ENCODE measurements at regions not wholly inside any gene's neighbourhood (a gene's known extent, or its start where the extent isn't known, plus 50 kb on each side); places are given as distances from the start of the nearest gene placed in this dataset.
A peak's percentile ranks its signal among the peaks of the same experiment; 100 is the strongest.

GRCh38 chr14:65961004-65961403 lies 525.2 kb upstream of the CCDC196 start:
- H3K27me3 ChIP-seq (ENCODE audit: low read depth, low read length): peaks cover 51% of the 10 kb centered on the region
- no peak overlapping the region for H3K4me3 ChIP-seq (ENCODE audit: low read length)
- H3K79me2 ChIP-seq (ENCODE audit: low read length): no peaks in the 10 kb centered on the region
- H3K4me1 ChIP-seq (ENCODE audit: low read length): peaks cover 15% of the 10 kb centered on the region; the same call in 1 of the 2 replicates
- TF ChIP-seq CTCF (IDR thresholded peaks at IDR 0.05; ENCODE audit: low read depth, low read length): peak; percentile 77
- TF ChIP-seq EZH2phosphoT487 (IDR thresholded peaks at IDR 0.05; ENCODE audit: low read depth): no peak
- H3K9me3 ChIP-seq (ENCODE audit: insufficient read depth, low read length): no peaks in the 10 kb centered on the region
- no peak overlapping the region for H2AFZ ChIP-seq (ENCODE audit: low read depth, low read length)
- H3K27ac ChIP-seq (ENCODE audit: low read length): no peak overlapping the region
- peak overlapping the region; percentile 22; the same call in 1 of the 2 replicates for H3K4me2 ChIP-seq (ENCODE audit: low read length)
- H4K20me1 ChIP-seq (ENCODE audit: insufficient read depth, low read length): no peaks in the 10 kb centered on the region
- no peak overlapping the region for H3K9ac ChIP-seq (ENCODE audit: low read length)
- no peaks in the 10 kb centered on the region for H3K36me3 ChIP-seq (replicated peaks; ENCODE audit: low read depth, low read length)

- Histone ChIP-seq H2AFZ (ENCODE audit: low read depth, low read length) (no peak overlapping the region), H3K36me3 (replicated peaks; ENCODE audit: low read depth, low read length) (no peaks in the 10 kb centered on the region), H4K20me1 (ENCODE audit: insufficient read depth, low read length) (no peaks in the 10 kb centered on the region), H3K9ac (ENCODE audit: low read length) (no peak overlapping the region), H3K4me3 (ENCODE audit: low read length) (no peak overlapping the region), H3K27ac (ENCODE audit: low read length) (no peak overlapping the region), H3K4me1 (ENCODE audit: low read length) (no peaks in the 10 kb centered on the region; the same call in 1 of the 2 replicates), H3K27me3 (ENCODE audit: low read depth, low read length) (peaks cover 69% of the 10 kb centered on the region), H3K79me2 (ENCODE audit: low read length) (no peaks in the 10 kb centered on the region), H3K9me3 (ENCODE audit: insufficient read depth, low read length) (no peaks in the 10 kb centered on the region), H3K4me2 (ENCODE audit: low read length) (no peak overlapping the region)
- TF ChIP-seq CTCF (IDR thresholded peaks at IDR 0.05; ENCODE audit: low read depth, low read length) (no peak), EZH2phosphoT487 (IDR thresholded peaks at IDR 0.05; ENCODE audit: low read depth) (no peak)
Observed at GRCh38 chr14:65962952-65963351, 523.2 kb upstream of the CCDC196 start.

GRCh38 chr14:65964366-65964765 lies 521.8 kb upstream of the CCDC196 start:
- Histone ChIP-seq H3K4me2 (ENCODE audit: low read length) (no peak overlapping the region), H3K27ac (ENCODE audit: low read length) (no peak overlapping the region), H4K20me1 (ENCODE audit: insufficient read depth, low read length) (no peaks in the 10 kb centered on the region), H3K27me3 (ENCODE audit: low read depth, low read length) (peaks cover 75% of the 10 kb centered on the region), H3K9ac (ENCODE audit: low read length) (no peak overlapping the region), H3K9me3 (ENCODE audit: insufficient read depth, low read length) (no peaks in the 10 kb centered on the region), H2AFZ (ENCODE audit: low read depth, low read length) (no peak overlapping the region), H3K4me3 (ENCODE audit: low read length) (no peak overlapping the region), H3K36me3 (replicated peaks; ENCODE audit: low read depth, low read length) (no peaks in the 10 kb centered on the region), H3K4me1 (ENCODE audit: low read length) (no peaks in the 10 kb centered on the region; the same call in 1 of the 2 replicates), H3K79me2 (ENCODE audit: low read length) (no peaks in the 10 kb centered on the region)
- TF ChIP-seq EZH2phosphoT487 (IDR thresholded peaks at IDR 0.05; ENCODE audit: low read depth): no peak
- TF ChIP-seq CTCF (IDR thresholded peaks at IDR 0.05; ENCODE audit: low read depth, low read length): no peak

- Histone ChIP-seq H3K9me3 (ENCODE audit: insufficient read depth, low read length) (no peaks in the 10 kb centered on the region), H4K20me1 (ENCODE audit: insufficient read depth, low read length) (no peaks in the 10 kb centered on the region), H3K36me3 (replicated peaks; ENCODE audit: low read depth, low read length) (no peaks in the 10 kb centered on the region), H3K9ac (ENCODE audit: low read length) (no peak overlapping the region), H3K4me3 (ENCODE audit: low read length) (no peak overlapping the region), H3K27ac (ENCODE audit: low read length) (no peak overlapping the region), H2AFZ (ENCODE audit: low read depth, low read length) (no peak overlapping the region), H3K4me2 (ENCODE audit: low read length) (no peak overlapping the region), H3K4me1 (ENCODE audit: low read length) (no peaks in the 10 kb centered on the region), H3K27me3 (ENCODE audit: low read depth, low read length) (peaks cover 62% of the 10 kb centered on the region), H3K79me2 (ENCODE audit: low read length) (no peaks in the 10 kb centered on the region)
- TF ChIP-seq CTCF (IDR thresholded peaks at IDR 0.05; ENCODE audit: low read depth, low read length) (no peak), EZH2phosphoT487 (IDR thresholded peaks at IDR 0.05; ENCODE audit: low read depth) (no peak)
Observed at GRCh38 chr14:65966188-65966587, 520.0 kb upstream of the CCDC196 start.
